ENCODE measurements at regions not wholly inside any gene's neighbourhood (a gene's known extent, or its start where the extent isn't known, plus 50 kb on each side); places are given as distances from the start of the nearest gene placed in this dataset.

GRCh38 chr13:52906122-52906903 is 57.9 kb upstream of the PCDH8 start:
- TF ChIP-seq CTCF (IDR thresholded peaks at IDR 0.05) (no peak), POLR2A (IDR thresholded peaks at IDR 0.05) (no peak)
